ENCODE measurements at regions not wholly inside any gene's neighbourhood (a gene's known extent, or its start where the extent isn't known, plus 50 kb on each side); places are given as distances from the start of the nearest gene placed in this dataset.

- no peak for DNase-seq
These were observed 53.6 kb upstream of the NT5E start for GRCh38 chr6:85396159-85396808.

GRCh38 chr6:85395746-85396145, 54.1 kb upstream of the NT5E start:
- DNase-seq: no peak

- no peak for DNase-seq
These were observed 54.9 kb upstream of the NT5E start for GRCh38 chr6:85394853-85395538.

GRCh38 chr6:85394199-85394598, 55.7 kb upstream of the NT5E start:
- DNase-seq: no peak

GRCh38 chr6:85392379-85392778, 57.5 kb upstream of the NT5E start:
- no peak for DNase-seq

- DNase-seq: no peak
These were observed 59.1 kb upstream of the NT5E start for GRCh38 chr6:85390775-85391174.

GRCh38 chr6:85390105-85390728, 59.7 kb upstream of the NT5E start:
- no peak for DNase-seq

GRCh38 chr6:85389151-85389797, 60.6 kb upstream of the NT5E start:
- DNase-seq: no peak

GRCh38 chr6:85388531-85388930, 61.4 kb upstream of the NT5E start:
- peak in 1 of 14 donors; percentile 2 for DNase-seq

- DNase-seq: no peak
These were observed 64.1 kb upstream of the NT5E start for GRCh38 chr6:85385636-85386315.

GRCh38 chr6:85383042-85383441, 66.8 kb upstream of the NT5E start:
- DNase-seq: no peak

- DNase-seq: no peak
These were observed 67.3 kb upstream of the NT5E start for GRCh38 chr6:85382541-85382940.

GRCh38 chr6:85372915-85373270, 77.0 kb upstream of the NT5E start:
- no peak for DNase-seq

- no peak for DNase-seq
These were observed 77.5 kb upstream of the NT5E start for GRCh38 chr6:85372188-85372914.

GRCh38 chr6:85368631-85369030, 81.3 kb upstream of the NT5E start:
- DNase-seq: no peak

GRCh38 chr6:85364344-85364743, 85.5 kb upstream of the NT5E start:
- no peak for DNase-seq

- no peak for DNase-seq
These were observed 86.0 kb upstream of the NT5E start for GRCh38 chr6:85363870-85364269.

- DNase-seq: no peak
These were observed 87.1 kb upstream of the NT5E start for GRCh38 chr6:85362652-85363310.

GRCh38 chr6:85361643-85362014, 88.3 kb upstream of the NT5E start:
- DNase-seq: no peak

GRCh38 chr6:85360794-85361642, 88.9 kb upstream of the NT5E start:
- DNase-seq: no peak

- DNase-seq: no peak
These were observed 92.2 kb upstream of the NT5E start for GRCh38 chr6:85357651-85358050.
